ENCODE measurements at regions not wholly inside any gene's neighbourhood (a gene's known extent, or its start where the extent isn't known, plus 50 kb on each side); places are given as distances from the start of the nearest gene placed in this dataset.

GRCh38 chr11:32267679-32268187, 167.6 kb downstream of the WT1 start (continued):
- TF ChIP-seq ZNF462 (CRISPR knock-in tag; IDR thresholded peaks at IDR 0.05) (no peak), NANOG (IDR thresholded peaks at IDR 0.05; ENCODE audit: borderline replicate concordance) (no peak), CREB1 (CRISPR knock-in tag; IDR thresholded peaks at IDR 0.05; ENCODE audit: low read depth) (no peak)

GRCh38 chr11:32273931-32274330, 161.4 kb downstream of the WT1 start:
- Histone ChIP-seq H3K27me3 (ENCODE audit: insufficient read depth) (no peaks in the 10 kb centered on the region), H2AFZ (no peak overlapping the region), H3K36me3 (ENCODE audit: insufficient read depth) (no peaks in the 10 kb centered on the region), H3K4me3 (no peak overlapping the region), H3K79me2 (replicated peaks; ENCODE audit: insufficient read depth) (no peaks in the 10 kb centered on the region), H4K20me1 (replicated peaks; ENCODE audit: insufficient read depth) (no peaks in the 10 kb centered on the region), H3K27ac (ENCODE audit: low read depth) (no peak overlapping the region), H3K4me2 (no peak overlapping the region), H3F3A (replicated peaks; ENCODE audit: low read depth) (no peaks in the 10 kb centered on the region), H3K4me1 (ENCODE audit: insufficient read depth) (no peaks in the 10 kb centered on the region), H3K9me2 (ENCODE audit: insufficient read depth) (no peaks in the 10 kb centered on the region)
- no peak overlapping the region for H3K4me3 Mint-ChIP-seq
- no peaks in the 10 kb centered on the region for H3K9me3 Mint-ChIP-seq
- H3K4me1 Mint-ChIP-seq = no peaks in the 10 kb centered on the region
- no peak for DNase-seq (ENCODE audit: low spot score)
- TF ChIP-seq REST (IDR thresholded peaks at IDR 0.05; ENCODE audit: unreplicated experiment) = no peak
- no peak for TF ChIP-seq EZH2phosphoT487 (IDR thresholded peaks at IDR 0.05; ENCODE audit: unreplicated experiment)
- no peak for TF ChIP-seq ZNF114 (CRISPR knock-in tag; IDR thresholded peaks at IDR 0.05)
- TF ChIP-seq CREB1 (CRISPR knock-in tag; IDR thresholded peaks at IDR 0.05; ENCODE audit: low read depth) = no peak
- no peak for TF ChIP-seq ETS1 (IDR thresholded peaks at IDR 0.05)
- TF ChIP-seq CTCF (conservative IDR thresholded peaks at IDR 0.05; ENCODE audit: low read depth in 2 of 2) = no peak
- no peak for TF ChIP-seq POLR2AphosphoS5 (IDR thresholded peaks at IDR 0.05; ENCODE audit: low read depth)
- no peak for TF ChIP-seq ZNF331 (CRISPR knock-in tag; IDR thresholded peaks at IDR 0.05; ENCODE audit: low read depth)
- TF ChIP-seq EZH2 (IDR thresholded peaks at IDR 0.05; ENCODE audit: low read depth, unreplicated experiment) = no peak
- H3K27ac Mint-ChIP-seq = no peak overlapping the region
- no peak for ATAC-seq
- H3K27me3 Mint-ChIP-seq (ENCODE audit: insufficient read depth, low read depth, poor library complexity) = peaks cover 1% of the 10 kb centered on the region
- no peaks in the 10 kb centered on the region for H3K36me3 Mint-ChIP-seq (ENCODE audit: low read depth)

Measured in GM23338 (cell line).